GM20000 (cell line): ENCODE measurements at regions not wholly inside any gene's neighbourhood (a gene's known extent, or its start where the extent isn't known, plus 50 kb on each side); places are given as distances from the start of the nearest gene placed in this dataset.

ENCODE experiments used
- DNase-seq: peaks from one replicate; pipeline ENCODE4 v3.0.0; 2012; ENCODE audit warnings: low spot score
- CTCF ChIP-seq: IDR thresholded peaks from 2 replicates; pipeline ENCODE4 v1.5.1; 2012; ENCODE audit warnings: mild to moderate bottlenecking, control low read depth; ENCODE audit errors: extremely low read depth, missing control alignments

- TF ChIP-seq CTCF: no peak
- no peak for DNase-seq
Observed at GRCh38 chr3:127049393-127049792, 66.5 kb downstream of the PLXNA1 start.

GRCh38 chr3:127050733-127051132 is 67.8 kb downstream of the PLXNA1 start:
- TF ChIP-seq CTCF: no peak
- DNase-seq: no peak

- DNase-seq: no peak
- no peak for TF ChIP-seq CTCF
Observed at GRCh38 chr3:127052121-127052561, 69.2 kb downstream of the PLXNA1 start.

- no peak for DNase-seq
- TF ChIP-seq CTCF: no peak
Observed at GRCh38 chr3:127053026-127053425, 70.1 kb downstream of the PLXNA1 start.

GRCh38 chr3:127053450-127053849 is 70.5 kb downstream of the PLXNA1 start:
- no peak for TF ChIP-seq CTCF
- DNase-seq: no peak

GRCh38 chr3:127053979-127054378 is 71.1 kb downstream of the PLXNA1 start:
- no peak for TF ChIP-seq CTCF
- DNase-seq: no peak

- TF ChIP-seq CTCF: no peak
- no peak for DNase-seq
Observed at GRCh38 chr3:127056281-127056680, 73.4 kb downstream of the PLXNA1 start.

GRCh38 chr3:127056976-127057375 is 74.1 kb downstream of the PLXNA1 start:
- no peak for DNase-seq
- TF ChIP-seq CTCF: no peak
